Medulla oblongata (tissue), 1 donor: ENCODE measurements at regions not wholly inside any gene's neighbourhood (a gene's known extent, or its start where the extent isn't known, plus 50 kb on each side); places are given as distances from the start of the nearest gene placed in this dataset.
"Not testable (repeated sequence)": the region's sequence is repeated elsewhere in the genome, so short reads cannot be mapped to it uniquely, and the experiment has no call there.

ENCODE experiments used
- DNase-seq: peaks from one replicate; pipeline ENCODE4 v3.0.0-alpha.2; 2015; ENCODE audit errors: extremely low spot score

- no peak for DNase-seq
Observed at GRCh38 chr10:30734901-30735300, 105.3 kb upstream of the LYZL2 start.

GRCh38 chr10:30732671-30733070, 103.1 kb upstream of the LYZL2 start:
- DNase-seq = no peak

DNA sequence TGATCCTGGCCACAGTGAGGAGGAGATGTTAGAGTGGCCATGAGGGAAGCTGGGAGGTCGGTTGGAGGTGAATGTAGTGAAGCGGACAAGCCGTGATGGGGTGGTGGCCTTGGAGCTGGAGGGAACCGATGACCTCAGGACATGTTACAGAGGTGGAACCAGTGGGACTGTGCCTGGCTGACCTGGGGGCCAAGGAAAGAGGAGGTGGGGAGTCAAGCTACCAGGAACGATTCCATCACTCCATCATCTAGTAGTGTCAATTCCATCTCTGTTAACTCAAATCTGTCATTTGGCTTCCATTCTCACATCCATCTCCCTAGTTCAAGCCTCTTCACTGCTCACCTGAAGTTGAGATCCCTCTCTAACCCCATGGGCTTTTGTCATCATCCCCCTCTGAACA, 102.4 kb upstream of the LYZL2 start:
- no peak for DNase-seq

- no peak for DNase-seq
Observed at GRCh38 chr10:30730306-30730705, 100.8 kb upstream of the LYZL2 start.

DNA sequence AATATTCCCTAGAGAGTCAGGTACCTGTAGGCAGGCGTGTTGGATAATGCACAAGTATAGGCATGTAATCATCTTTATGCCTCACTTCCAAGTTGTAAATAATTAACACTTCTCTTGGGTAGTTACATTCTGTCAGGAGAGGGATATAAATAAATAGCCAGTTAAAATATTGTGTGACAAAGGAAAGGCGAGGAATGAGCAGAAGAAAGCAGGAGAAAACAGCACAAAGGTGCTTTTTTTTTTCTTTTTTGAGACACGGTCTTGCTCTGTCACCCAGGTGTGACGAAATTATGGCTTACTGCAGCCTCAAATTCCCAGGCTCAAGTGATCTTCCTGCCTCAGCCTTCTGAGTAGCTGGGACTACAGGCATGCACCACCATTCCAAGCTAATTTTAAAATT, 99.2 kb upstream of the LYZL2 start:
- DNase-seq = no peak

DNA sequence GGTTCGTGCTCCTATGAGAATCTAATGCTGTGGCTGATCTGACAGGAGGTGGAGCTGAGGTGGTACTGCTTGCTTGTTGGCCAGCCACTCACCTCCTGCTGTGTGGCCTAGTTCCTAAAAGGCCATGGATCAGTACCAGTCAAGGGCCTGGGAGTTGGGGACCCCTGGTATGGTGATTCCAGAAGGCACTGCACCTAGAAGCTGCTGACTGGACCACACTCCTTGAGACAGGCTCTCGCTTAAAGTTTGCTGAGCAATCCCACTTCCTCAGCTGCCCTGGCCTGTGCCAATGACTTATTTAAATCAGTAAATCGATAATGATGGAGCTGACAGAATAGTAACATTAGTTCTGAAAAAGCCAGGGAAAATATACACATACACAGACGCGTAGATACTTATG, 98.6 kb upstream of the LYZL2 start:
- DNase-seq = no peak

GRCh38 chr10:30727524-30727923, 98.0 kb upstream of the LYZL2 start:
- DNase-seq = no peak

GRCh38 chr10:30726783-30727414, 97.3 kb upstream of the LYZL2 start:
- DNase-seq = peak; percentile 77

DNA sequence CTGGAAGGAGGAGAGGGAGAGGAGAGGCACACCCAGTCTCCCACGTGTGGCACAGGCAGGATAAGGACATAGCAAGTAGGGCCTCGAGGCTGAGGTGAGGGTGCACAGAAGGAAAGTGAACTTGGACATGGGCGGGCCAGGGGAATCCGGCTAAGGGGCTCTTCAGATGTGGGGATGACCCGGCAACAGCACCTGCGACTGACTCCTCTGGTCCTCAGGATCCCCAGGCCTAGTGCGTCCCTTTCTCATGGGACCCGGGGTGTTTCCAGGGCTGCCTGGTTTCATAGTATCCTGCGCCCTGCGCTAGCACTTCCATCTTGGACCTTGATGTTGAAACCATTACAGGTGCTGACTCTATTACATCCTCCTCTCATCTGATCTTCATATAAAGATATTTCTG, 96.1 kb upstream of the LYZL2 start:
- DNase-seq = no peak

GRCh38 chr10:30724296-30724695, 94.7 kb upstream of the LYZL2 start:
- DNase-seq = no peak

DNA sequence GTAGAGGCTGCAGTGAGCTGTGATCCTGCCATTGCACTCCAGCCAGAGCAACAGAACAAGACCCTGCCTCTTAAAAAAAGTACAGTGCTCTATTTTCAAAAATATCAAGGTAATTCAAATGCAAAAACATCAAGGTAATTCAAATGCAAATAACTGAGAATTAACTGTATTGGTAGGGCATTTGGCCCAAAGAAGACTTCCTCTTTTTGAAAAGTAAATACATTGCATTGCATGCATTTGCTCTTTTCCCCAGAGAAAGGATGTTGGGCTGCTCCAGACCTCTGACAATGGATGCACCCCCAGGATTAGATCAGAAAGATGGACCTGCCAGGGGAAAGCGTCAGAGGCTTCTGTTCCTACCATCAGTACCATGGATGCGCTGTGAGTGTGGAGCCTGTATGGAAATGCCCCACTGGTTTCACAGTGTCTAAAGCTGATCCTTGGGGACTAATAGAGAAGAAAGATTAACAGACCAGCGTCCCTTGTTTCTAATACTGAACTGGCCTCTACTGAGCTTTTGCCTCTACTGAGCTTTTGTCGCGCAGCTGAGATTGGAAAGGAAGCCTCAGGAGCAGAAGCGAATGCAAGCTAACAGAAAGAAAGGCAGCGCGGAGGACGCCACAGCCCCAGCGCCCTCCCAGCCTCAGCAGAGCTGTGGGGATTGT, 93.5 kb upstream of the LYZL2 start:
- no peak for DNase-seq

DNA sequence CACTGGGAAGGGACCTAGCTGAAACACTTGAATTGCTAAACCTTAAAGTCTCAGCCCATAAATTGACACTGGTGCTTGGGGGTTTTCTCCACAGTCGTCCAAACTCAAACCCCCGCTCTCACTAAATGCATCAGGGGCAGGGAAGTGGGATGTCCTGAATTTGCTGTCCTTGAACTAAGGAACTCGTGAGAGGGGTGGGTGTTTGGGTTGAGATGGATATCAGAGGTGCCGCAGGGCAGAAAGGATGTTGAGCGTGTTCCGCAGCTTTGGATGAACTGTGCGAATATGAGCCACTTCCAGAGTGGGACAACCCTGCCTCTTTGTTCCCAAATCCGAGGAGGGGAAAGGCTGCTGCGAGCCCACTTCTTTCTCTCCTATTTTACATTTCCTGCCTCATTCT, 90.3 kb upstream of the LYZL2 start:
- DNase-seq = no peak

- DNase-seq = no peak
Observed at GRCh38 chr10:30709700-30710358, 80.3 kb upstream of the LYZL2 start.

DNA sequence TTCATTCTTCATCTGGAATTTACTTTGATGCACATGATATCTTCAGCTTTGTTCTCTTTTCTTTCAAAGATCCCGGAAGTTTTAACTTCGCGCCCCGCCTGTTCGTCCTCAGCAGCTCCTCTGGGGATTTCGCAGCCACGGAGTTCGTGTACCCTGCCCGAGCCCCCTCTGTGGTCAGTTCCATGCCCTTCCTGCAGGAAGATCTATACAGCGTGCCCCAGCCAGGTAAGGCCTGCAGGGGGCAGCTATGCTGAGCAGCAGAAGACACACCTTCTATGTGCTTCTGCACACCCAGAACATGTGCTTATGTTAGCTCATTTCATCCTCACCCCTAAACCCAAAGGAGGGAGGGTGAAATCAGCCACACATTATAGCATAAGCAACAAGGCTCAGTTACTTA, 79.7 kb upstream of the LYZL2 start:
- DNase-seq = no peak

DNA sequence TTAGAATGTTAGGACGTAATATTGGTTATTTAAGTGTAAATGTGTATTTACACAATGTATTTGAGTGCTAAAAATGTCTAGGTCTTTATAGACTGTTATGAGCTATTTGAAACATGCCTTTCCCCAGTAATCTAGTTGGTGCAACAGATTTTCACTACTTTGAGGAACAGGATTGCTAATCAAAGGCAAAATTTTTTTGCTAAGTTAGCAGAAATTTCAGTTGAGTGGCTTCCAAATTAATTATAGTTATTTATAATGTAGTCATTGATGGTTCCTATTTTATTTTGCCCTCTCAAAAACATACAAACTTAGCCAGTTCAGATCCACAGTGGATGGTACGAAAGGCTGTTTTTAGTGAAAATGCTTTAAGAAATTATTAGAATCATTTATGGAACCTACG, 78.7 kb upstream of the LYZL2 start:
- no peak for DNase-seq

DNA sequence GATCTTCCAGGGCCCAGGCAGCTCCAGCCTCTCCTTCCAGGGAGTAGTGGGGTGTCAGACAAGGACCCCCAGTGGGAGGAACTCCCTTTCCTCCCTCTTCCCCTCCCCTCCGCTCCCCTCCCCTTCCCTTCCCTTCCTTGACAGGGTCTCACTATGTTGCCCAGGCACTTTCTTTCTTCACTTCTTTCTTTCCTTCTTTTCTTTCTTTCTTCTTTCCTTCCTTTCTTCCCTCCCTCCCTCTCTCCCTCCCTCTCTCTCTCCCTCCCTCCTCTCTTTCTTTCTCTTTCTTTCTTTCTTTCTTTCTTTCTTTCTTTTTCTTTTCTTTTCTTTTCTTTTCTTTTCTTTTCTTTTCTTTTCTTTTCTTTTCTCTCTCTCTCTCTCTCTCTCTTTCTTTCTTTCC, 76.6 kb upstream of the LYZL2 start:
- not testable (repeated sequence) for DNase-seq

- no peak for DNase-seq
Observed at GRCh38 chr10:30705625-30706149, 76.1 kb upstream of the LYZL2 start.

- DNase-seq = no peak
Observed at GRCh38 chr10:30705101-30705624, 75.6 kb upstream of the LYZL2 start.

DNA sequence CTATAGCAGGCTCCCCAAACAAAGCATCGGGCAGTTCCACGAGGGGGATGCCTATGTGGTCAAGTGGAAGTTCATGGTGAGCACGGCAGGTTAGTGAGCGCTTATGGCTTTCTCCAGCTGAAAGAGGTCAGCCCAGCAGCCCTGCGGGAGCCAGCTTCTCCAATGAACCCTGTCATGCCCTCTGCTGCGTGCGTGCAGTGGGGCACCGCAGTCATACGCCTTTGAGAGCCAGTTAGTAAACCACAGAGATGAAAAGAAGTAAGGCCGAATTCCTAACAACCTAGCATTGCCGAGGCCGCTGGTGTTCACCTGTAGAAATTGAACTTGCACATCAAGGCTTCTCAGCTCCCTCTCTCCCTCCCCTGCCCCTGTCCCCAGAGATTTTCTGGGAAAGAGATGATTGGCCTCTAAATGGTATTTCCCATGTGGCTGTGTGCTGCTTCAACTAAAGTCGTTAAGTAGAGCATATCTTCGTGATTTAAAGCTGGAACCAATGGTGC, 75.1 kb upstream of the LYZL2 start:
- not testable (repeated sequence) for DNase-seq

DNA sequence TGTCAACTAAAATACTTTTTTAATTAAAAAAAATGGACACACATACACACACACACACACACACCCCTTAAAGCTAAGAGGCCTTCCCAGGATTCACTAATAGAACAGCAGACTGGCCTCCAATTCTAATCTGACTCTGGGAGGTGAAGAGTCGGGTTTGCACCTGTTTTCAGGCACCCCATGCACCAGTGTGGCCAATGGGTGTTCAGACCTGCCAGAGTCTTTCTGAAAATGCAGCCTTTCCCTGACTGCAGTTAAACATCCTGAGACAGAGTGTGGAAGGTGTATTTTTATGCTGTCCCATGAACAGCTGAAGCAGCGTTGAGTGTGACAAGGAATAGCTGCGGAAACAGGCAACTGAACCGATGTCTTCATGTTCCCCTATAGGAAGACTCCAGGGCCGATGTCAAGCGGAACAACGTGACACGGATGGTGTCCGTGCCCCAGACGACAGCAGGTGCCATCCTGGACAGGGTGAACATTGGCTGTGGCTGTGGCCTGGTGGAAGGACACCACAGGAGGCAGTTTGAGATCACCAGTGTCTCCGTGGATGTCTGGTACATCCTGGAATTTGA, 74.6 kb upstream of the LYZL2 start:
- DNase-seq = no peak

- DNase-seq = not testable (repeated sequence)
Observed at GRCh38 chr10:30703446-30703845, 73.9 kb upstream of the LYZL2 start.

DNA sequence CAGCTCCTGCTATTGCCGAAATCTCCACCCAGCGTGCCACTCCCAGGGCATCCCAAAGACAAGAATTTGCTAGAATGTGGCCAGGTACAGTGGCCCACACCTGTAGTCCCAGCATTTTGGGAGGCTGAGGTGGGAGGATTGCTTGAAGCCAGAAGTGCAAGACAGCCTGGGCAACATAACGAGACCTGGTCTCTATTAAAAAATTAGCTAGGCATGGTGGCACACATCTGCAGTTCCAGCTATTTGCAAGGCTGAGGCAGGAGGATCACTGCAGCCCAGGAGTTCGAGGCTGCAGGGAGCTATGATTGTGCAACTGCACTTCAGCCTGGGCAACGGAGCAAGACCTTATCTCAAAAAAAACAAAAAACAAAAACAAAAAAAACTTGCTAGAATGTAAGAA, 73.3 kb upstream of the LYZL2 start:
- DNase-seq = no peak
